ENCODE measurements at regions not wholly inside any gene's neighbourhood (a gene's known extent, or its start where the extent isn't known, plus 50 kb on each side); places are given as distances from the start of the nearest gene placed in this dataset.

DNA sequence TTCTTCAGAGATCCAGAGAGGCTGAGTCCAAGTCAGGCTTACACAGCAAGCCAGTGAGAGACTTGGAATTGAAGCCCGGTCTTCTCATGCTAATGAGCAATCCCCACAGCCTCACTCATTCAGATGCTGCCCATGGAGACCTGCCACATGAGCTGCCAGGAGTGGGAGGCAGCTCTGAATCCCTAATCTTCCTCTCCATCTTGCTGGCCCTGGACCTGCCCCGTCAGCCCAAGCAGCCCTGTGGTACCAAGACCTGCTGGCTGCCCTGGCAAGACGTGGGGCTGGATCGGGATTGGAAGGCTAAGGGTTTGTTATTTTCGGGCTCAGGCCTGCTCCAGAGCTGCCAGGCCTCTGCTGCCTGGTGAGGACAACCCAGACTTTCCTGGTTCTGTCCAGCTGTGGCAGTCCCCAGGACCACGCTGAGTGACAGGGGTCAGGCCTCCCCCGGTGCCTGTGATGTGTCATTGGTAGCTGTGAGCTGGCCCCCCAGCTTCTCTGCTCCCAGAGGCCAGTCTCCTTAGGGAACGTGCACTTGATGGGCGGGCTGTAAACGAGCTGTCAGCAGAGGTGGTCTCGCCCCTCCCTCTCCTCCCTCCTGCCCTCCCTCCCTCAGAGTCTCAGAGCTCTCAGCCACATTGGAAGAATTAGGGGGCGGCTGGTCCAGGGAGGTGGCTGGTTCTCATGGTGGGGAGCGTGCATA, 135.0 kb downstream of the FOXD2 start:
- intact Hi-C loops (cut with DNase I): no loop called here
- Histone ChIP-seq H3K4me3 (no peak overlapping the region), H3K4me1 (peaks cover 0 to 19% (median 7%) of the 10 kb centered on the region in 3 donors), H3K27ac (no peak overlapping the region), H3K27me3 (peaks cover 0 to 77% (median 0%) of the 10 kb centered on the region in 4 donors), H3K36me3 (no peaks in the 10 kb centered on the region), H3K9me3 (no peaks in the 10 kb centered on the region)
- TF ChIP-seq CTCF (IDR thresholded peaks at IDR 0.05) (no peak), POLR2A (IDR thresholded peaks at IDR 0.05) (no peak)
- WGBS, 2 donors: 85% methylated on average over 7 of the region's 13 CpGs; no CpG with 5 or more reads in 1 of the 2 donors
- no peak for DNase-seq

DNA sequence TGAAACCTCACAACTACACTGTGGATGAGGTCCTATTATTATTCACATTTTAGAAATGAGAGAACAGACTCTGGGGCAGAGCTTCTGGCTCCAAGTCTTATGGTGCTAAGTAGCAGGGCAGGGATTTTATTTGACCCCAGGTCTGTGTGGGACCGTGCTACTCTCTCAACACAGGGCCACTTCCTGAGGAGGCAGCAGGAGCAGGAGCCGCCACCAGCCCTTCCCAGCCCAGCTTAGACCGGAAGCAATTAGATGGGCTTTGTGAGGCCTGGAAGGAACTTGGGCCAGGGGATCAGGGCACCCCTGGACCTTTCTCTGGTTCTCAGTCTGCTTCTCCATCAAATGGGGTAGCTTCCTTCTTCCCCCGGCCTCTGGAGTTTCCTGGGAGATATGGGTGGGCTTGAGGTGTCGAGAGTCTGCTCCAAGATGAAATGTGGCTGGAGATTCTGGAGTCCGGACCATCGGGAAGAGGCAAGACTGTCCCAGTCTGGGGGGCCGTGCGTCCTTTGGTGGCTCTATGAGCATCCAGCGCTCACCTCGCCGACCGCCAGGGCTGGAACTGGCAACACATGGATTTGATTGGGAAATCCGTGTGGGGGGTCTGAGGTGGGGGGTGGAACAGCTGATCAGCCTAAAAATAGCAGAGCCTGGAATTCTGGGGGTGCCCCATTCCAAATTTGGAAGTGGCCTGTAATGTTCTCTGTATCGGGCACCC, 136.8 kb downstream of the FOXD2 start:
- no peak for DNase-seq
- intact Hi-C loops (cut with DNase I): no loop called here
- Histone ChIP-seq H3K36me3 (no peaks in the 10 kb centered on the region), H3K9me3 (no peaks in the 10 kb centered on the region), H3K4me3 (no peak overlapping the region), H3K27ac (no peak overlapping the region), H3K4me1 (peaks cover 0 to 16% (median under 1%) of the 10 kb centered on the region in 3 donors), H3K27me3 (peaks cover 0 to 80% (median 0%) of the 10 kb centered on the region in 4 donors)
- TF ChIP-seq POLR2A (IDR thresholded peaks at IDR 0.05) (no peak), CTCF (IDR thresholded peaks at IDR 0.05) (no peak)
- WGBS, 2 donors: 80 to 90% methylated on average over 1 to 5 of the region's 15 CpGs

- DNase-seq: no peak
- no peaks in the 10 kb centered on the region for H3K36me3 ChIP-seq
- H3K4me3 ChIP-seq: no peak overlapping the region
- peaks cover 0 to 6% (median 0%) of the 10 kb centered on the region in 3 donors for H3K4me1 ChIP-seq
- H3K9me3 ChIP-seq: no peaks in the 10 kb centered on the region
- H3K27me3 ChIP-seq: peaks cover 0 to 90% (median 0%) of the 10 kb centered on the region in 4 donors
- intact Hi-C loops (cut with DNase I): no loop called here
- TF ChIP-seq POLR2A (IDR thresholded peaks at IDR 0.05): no peak
- TF ChIP-seq CTCF (IDR thresholded peaks at IDR 0.05): no peak
- WGBS, 2 donors: 86 to 87% methylated on average over 8 to 10 of the region's 10 CpGs
- H3K27ac ChIP-seq: no peak overlapping the region
Observed at GRCh38 chr1:47575855-47576757, 138.3 kb downstream of the FOXD2 start.

DNA sequence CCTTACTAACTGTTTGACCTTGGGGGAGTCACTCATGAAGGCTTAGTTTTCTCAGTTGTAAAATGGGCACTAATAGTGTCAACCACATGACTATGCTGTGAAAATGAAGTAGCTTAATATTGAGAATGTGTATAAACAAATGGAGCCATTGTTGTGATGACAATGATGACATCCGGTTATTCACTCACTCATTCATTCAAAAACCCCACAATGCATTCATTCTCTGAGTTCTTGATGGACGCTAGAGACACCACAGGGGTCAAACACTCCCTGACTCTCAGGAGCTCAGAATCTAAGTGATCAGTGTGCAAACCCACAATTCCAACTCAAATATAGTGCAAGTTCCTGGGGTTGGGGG, 138.9 kb downstream of the FOXD2 start:
- DNase-seq: no peak
- no peak overlapping the region for H3K4me3 ChIP-seq
- no peaks in the 10 kb centered on the region for H3K9me3 ChIP-seq
- H3K4me1 ChIP-seq: peaks cover 0 to 6% (median 0%) of the 10 kb centered on the region in 3 donors
- no peaks in the 10 kb centered on the region for H3K36me3 ChIP-seq
- no peak for TF ChIP-seq CTCF (IDR thresholded peaks at IDR 0.05)
- no peak for TF ChIP-seq POLR2A (IDR thresholded peaks at IDR 0.05)
- H3K27me3 ChIP-seq: peaks cover 0 to 93% (median 0%) of the 10 kb centered on the region in 4 donors
- intact Hi-C loops (cut with DNase I): no loop called here
- no peak overlapping the region for H3K27ac ChIP-seq
- WGBS, 2 donors: 7 to 58% methylated on average over 2 of the region's 2 CpGs

Measured in esophagus squamous epithelium (tissue), 5 donors.